HG03066 (cell line): ENCODE measurements at regions not wholly inside any gene's neighbourhood (a gene's known extent, or its start where the extent isn't known, plus 50 kb on each side); places are given as distances from the start of the nearest gene placed in this dataset.
"Not testable (repeated sequence)": the region's sequence is repeated elsewhere in the genome, so short reads cannot be mapped to it uniquely, and the experiment has no call there.

Source experiments
- ATAC-seq: cut with Tn5 transposase; IDR thresholded peaks from one replicate; pipeline ENCODE4 v1.9.1; 2021; ENCODE audit warnings: low read depth; ENCODE audit not compliant: unreplicated experiment

DNA sequence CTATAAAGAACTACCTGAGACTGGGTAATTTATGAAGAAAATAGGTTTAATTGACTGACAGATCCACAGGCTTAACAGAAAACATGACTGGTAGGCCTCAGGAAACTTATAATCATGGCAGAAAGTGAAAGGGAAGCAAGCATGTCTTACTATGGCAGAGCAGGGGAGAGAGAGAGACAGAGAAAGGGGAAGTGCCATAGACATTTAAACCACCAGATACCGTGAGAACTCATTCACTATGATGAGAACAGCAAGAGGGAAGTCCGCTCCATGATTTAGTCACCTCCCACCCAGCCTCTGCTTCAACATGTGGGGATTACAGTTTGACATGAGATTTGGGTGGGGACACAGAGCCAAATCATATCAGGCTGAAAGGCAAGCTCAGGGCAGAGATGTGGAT is 327.1 kb upstream of the DDI1 start:
- ATAC-seq: peak; percentile 58

DNA sequence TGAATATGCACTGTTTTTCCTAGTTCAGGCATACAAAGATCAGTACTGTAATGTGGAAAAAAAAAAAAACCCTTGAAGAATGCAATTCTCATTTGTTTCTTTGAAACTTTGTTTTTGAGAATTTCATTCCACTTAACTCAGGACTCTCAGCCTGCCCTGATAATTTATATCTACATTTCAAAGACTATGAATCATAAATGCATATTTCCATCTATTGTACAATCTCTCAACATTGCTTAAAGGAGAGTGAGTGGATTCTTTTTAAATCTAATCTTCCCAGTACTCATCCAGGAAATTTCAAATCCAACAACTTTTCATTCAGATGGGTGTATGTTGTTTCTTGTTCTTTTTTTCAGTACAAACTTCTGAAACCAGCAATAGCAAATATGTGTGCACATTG is 322.2 kb upstream of the DDI1 start:
- no peak for ATAC-seq

GRCh38 chr11:103716363-103716762 is 320.1 kb upstream of the DDI1 start:
- ATAC-seq: no peak

DNA sequence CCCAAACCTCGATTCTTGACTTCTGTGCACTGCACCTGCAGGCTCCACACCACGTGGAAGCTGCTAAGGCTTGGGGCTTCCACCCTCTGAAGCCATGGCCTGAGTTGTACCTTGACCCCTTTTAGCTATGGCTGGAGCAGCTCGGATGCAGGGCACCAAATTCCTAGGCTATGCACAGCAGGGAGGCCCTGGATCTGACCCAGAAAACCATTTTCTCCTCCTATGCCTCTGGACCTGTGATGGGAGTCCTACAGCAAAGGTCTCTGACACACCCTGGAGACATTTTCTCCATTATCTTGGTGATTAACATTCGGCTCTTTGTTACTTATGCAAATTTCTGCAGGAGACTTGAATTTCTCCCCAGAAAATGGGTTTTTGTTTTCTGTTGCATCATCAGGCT is 309.2 kb upstream of the DDI1 start:
- no peak for ATAC-seq

DNA sequence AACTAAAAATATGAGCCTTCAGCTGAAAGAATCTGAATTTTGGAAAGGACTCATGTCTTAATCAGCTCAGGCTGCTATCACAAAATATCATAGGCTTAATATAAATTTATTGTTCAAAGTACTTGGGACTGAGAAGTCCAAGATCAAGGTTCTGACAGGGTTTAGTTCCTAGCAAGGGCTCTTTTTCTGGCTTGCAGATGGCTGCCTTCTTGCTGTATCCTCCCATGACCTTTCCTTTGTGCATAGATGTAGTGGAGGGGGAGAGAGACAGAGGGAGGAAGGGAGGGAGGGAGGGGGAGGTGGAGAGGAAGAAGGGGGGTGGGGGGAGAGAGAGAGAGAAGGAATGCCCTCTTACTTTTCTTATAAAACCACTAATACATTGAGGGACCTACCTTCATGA is 306.8 kb upstream of the DDI1 start:
- no peak for ATAC-seq

GRCh38 chr11:103730131-103730940 is 306.1 kb upstream of the DDI1 start:
- no peak for ATAC-seq

DNA sequence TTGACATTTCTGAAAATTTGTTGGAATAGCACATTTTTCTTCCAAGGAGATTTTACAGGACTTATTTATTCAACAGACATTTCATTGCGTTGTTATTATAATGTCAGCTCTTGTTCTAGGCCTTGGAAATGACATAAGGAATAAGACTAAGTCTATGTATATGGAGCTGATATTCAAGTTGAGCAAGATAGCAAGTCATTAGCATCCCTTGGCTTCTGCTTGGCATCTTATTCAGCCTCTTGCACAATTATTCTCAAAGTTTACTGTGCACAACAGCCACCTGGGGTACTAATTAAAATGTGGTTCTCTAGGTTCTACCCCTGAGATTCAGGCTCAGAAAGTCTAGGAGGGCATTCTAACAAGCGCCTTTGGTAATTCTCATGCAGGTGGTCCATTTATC is 304.8 kb upstream of the DDI1 start:
- ATAC-seq: no peak

DNA sequence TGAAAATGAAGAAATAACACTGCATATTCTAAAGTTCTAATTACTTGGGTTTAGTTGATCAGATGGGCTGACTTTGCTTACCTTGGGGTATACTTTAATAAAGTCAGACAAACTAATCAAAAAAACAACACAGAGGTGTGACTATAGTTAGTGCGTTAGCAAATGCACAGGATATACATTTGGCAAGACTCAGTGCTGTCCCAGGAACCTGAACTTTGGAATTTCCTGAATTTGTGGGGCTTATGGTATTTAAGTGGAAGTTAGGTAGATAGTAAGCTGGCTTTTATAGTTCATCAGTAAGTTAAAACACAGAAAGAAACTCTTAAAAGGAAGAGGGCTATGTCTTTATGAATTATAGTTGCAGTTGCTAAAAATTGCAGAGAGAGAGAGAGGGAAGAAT is 302.6 kb upstream of the DDI1 start:
- no peak for ATAC-seq

DNA sequence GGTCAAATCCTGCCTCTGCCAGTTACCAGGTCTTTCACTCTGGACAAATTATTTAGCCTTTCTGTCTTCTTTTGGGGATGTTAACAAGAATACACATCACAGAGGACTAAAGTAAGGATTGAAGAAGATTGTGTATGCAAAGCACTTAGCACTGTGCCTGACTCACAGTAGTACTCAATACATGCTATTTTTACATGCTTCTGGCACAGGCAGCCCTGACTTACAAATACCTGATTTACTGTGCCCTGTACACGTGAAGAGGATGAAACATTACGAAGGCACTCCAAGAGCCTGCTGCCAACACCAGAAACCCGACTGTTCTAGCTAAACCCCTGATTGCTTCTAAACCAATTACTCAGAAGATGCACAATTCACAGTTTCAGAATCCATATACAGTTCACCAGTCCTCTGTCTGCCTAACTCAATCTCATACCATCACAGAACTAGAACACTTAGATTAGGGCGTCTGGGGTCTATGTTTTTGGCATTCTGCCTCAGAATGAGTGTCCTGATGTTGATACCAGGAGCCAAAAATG is 300.9 kb upstream of the DDI1 start:
- no peak for ATAC-seq

DNA sequence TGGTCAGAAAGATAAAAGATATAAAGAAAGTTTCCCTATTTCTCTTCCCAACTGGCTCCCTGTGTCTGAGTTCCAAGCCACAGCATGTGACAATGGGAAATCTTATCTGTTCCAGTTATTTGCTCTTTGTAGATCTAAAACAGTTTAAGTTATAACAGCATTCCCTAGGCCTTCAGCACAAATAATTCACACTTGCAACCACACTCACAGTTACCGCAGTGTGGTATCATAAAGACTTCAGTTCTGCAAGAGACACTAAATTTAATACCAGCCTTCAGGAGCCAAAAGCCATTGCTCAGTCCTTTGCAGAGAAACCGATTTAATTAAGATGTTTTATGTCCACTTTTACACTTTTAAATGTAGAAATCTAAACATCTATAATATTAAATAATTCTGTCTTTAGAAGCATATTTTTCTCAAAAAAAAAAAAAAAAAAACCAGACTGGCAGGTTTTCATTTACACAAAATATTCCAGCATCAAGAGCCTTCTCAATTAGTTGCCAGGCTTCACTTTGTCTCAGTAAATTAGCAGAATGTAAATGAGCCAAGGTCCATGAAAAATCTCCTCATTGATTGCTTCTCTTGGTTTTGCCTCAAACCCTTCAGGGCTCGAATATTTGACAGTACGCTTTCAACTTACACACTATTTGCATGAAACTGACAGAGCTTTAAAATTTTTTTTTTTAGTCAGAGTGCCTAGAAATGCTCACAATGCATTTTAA is 300.0 kb upstream of the DDI1 start:
- ATAC-seq: no peak

DNA sequence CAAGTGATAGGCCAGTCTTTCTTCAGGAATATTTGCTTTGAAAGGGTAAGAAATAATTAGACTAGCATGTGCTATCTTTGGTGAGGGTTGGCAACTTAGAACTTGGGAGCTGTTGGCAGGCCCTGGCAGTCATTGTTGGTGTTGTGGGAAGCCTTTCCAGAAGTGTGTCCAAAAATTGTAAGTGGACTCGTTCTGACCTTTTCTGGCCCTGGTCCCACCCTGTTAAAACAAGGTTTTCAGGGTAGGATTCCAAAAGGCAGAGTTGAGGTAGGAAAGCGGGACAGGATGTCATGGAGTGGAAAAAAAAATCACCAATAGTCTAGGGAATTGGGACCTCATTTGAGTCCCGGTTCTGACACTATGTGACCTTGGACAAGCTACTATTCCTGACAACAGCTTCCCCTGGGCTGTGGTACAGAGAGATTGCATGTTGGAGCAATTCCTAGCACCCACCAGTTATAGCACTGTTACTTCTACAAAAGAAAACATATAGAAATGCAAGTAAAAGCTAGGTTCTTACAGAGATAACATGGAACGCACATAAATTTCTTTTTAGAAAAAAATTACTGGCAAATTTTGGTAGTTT is 299.3 kb upstream of the DDI1 start:
- ATAC-seq: no peak

GRCh38 chr11:103737747-103738146 is 298.7 kb upstream of the DDI1 start:
- ATAC-seq: no peak

DNA sequence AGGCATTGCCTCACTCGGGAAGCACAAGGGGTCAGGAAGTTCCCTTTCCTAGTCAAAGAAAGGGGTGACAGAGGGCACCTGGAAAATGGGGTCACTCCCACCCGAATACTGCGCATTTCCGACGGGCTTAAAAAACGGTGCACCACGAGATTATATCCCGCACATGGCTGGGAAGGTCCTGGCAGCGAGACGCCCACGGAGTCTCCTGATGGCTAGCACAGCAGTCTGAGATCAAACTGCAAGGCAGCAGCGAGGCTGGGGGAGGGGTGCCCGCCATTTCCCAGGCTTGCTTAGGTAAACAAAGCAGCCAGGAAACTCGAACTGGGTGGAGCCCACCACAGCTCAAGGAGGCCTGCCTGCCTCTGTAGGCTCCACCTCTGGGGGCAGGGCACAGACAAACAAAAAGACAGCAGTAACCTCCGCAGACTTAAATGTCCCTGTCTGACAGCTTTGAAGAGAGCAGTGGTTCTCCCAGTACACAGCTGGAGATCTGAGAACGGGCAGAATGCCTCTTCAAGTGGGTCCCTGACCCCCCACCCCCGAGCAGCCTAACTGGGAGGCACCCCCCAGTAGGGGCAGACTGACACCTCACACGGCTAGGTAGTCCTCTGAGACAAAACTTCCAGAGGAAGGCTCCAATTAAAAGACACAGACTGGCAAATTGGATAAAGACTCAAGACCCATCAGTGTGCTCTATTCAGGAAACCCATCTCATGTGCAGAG is 297.2 kb upstream of the DDI1 start:
- ATAC-seq: not testable (repeated sequence)

DNA sequence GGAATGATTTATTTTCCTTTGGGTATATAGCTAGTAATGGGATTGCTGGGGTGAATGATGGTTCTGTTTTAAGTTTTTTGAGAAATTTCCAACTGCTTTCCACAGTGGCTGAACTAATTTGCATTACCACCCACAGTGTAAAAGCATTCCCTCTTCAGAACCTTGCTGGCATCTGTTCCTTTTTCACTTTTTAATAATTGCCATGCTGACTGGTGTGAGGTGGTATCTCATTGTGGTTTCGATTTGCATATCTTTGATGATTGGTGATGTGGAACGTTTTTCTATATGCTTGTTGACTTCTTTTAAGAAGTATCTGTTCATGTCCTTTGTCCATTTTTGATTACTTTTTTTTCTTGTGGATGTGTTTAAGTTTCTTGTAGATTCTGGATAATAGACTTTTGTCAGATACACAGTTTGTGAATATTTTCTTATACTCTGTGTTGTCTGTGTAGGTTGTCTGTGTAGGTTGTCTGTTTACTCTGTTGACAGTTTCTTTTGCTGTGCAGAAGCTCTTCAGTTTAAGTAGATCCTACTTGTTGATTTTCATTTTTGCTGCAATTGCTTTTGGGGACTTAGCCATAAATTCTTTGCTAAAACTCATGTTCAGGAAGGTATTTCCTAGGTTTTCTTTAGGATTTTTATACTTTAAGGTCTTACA is 291.8 kb upstream of the DDI1 start:
- peak; percentile 40 for ATAC-seq

DNA sequence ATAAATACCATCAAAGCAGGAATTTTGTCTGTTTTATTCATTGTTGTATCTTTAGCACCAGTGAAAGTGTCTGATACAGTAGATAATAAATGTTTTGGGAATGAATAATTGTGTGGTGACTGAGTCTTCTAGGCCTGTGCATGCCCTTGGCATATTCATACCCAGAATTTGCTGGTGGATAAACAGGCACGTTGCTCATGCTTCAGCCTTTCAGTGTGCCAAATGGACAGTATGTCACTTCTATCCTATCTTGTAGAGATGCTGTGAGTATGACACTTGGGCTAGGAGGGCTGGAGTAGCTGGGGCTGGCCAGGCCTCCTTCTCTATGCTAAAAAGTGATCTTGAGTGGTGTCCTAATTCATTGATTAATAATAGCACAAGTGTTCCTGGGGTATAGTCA is 287.3 kb upstream of the DDI1 start:
- no peak for ATAC-seq

- ATAC-seq: no peak
Observed at GRCh38 chr11:103768816-103769215, 267.6 kb upstream of the DDI1 start.

GRCh38 chr11:103773059-103773458 is 263.4 kb upstream of the DDI1 start:
- ATAC-seq: no peak

DNA sequence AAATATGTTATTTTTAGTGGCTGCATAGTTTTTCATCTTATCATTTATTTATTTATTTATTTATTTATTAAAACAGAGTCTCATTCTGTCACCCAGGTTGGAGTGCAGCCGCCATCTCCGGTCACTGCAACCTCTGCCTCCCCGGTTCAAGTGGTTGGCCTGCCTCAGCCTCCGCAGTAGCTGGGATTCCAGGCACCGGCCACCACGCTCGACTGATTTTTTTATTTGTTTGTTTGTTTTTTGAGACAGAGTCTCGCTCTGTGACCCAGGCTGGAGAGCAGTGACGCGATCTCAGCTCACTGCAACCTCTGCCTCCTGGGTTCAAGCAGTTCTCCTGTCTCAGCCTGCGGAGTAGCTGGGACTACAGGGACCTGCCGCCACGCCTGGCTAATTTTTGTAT is 262.9 kb upstream of the DDI1 start:
- no peak for ATAC-seq

GRCh38 chr11:103779054-103779453 is 257.4 kb upstream of the DDI1 start:
- ATAC-seq: no peak

DNA sequence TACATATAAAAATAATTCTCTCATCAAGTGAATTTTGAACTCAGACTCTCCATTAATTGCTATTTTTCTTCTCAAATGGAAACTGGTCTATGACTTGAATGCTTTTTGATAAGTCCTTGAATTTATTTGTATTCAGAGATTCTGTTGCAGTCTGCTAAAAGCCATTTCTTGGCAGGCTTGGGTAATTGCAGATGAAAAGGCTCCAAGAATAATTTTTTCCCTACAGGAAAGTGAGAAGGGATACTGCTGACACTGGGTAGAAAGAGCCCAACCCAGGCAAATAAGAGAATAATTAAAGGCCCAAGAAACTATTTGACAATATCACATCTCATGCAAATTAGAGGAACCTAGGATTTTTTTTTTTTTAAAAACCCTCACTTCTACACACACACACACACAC is 246.5 kb upstream of the DDI1 start:
- ATAC-seq: no peak
